Osteocyte (in vitro differentiated cells): ENCODE measurements at regions not wholly inside any gene's neighbourhood (a gene's known extent, or its start where the extent isn't known, plus 50 kb on each side); places are given as distances from the start of the nearest gene placed in this dataset.

ENCODE experiments used
- DNase-seq: peaks from one replicate; pipeline ENCODE4 v3.0.0; 2021; ENCODE audit warnings: mixed read lengths; ENCODE audit not compliant: unreplicated experiment; ENCODE audit errors: extremely low spot score
- H3K27ac Mint-ChIP-seq: one replicate; pipeline ENCODE4 v1.8.0; 2021; ENCODE audit warnings: mild to moderate bottlenecking, mixed read lengths; ENCODE audit not compliant: unreplicated experiment
- H3K27me3 Mint-ChIP-seq: one replicate; pipeline ENCODE4 v1.8.0; 2021; ENCODE audit warnings: mixed read lengths; ENCODE audit not compliant: unreplicated experiment
- H3K36me3 Mint-ChIP-seq: one replicate; pipeline ENCODE4 v1.8.0; 2021; ENCODE audit warnings: mixed read lengths; ENCODE audit not compliant: unreplicated experiment
- H3K4me1 Mint-ChIP-seq: one replicate; pipeline ENCODE4 v1.8.0; 2021; ENCODE audit warnings: mixed read lengths; ENCODE audit not compliant: unreplicated experiment
- H3K4me3 Mint-ChIP-seq: one replicate; pipeline ENCODE4 v1.8.0; 2021; ENCODE audit warnings: mild to moderate bottlenecking, moderate library complexity, mixed read lengths; ENCODE audit not compliant: unreplicated experiment
- H3K9me3 Mint-ChIP-seq: one replicate; pipeline ENCODE4 v1.8.0; 2021; ENCODE audit warnings: mixed read lengths; ENCODE audit not compliant: unreplicated experiment
- TF ChIP-seq, protein P1 (sequence below): fragments of 200-600 bp; sonication (generic); IDR thresholded peaks from 2 replicates; pipeline ENCODE4 v1.5.0; 2021; ENCODE audit warnings: antibody characterized with exemption, mild to moderate bottlenecking, moderate library complexity

DNA sequence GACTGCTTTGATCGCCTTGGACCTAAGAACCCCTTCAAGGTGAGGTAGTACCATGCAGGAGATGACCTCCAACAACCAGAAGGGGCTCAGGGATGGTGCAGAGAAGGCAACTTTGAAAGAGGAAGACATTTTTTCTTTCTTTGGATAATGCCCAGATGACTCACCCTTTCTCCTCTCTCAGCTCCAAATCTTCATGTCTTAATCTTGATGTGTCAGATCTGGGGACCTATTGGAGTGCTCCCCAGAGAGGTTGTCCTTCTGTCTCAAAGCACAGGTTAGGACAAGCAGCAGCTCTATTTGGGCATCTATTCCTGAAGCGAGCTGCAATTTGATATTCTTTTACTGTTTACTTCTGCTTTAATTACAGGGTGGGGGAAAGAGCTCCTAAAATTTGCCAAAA lies 229.9 kb upstream of the MAP3K1 start:
- DNase-seq, result no peak
- H3K27ac Mint-ChIP-seq, result no peak overlapping the region
- H3K4me1 Mint-ChIP-seq, result peaks cover 11% of the 10 kb centered on the region
- H3K36me3 Mint-ChIP-seq, result no peaks in the 10 kb centered on the region
- TF ChIP-seq, protein P1, sequence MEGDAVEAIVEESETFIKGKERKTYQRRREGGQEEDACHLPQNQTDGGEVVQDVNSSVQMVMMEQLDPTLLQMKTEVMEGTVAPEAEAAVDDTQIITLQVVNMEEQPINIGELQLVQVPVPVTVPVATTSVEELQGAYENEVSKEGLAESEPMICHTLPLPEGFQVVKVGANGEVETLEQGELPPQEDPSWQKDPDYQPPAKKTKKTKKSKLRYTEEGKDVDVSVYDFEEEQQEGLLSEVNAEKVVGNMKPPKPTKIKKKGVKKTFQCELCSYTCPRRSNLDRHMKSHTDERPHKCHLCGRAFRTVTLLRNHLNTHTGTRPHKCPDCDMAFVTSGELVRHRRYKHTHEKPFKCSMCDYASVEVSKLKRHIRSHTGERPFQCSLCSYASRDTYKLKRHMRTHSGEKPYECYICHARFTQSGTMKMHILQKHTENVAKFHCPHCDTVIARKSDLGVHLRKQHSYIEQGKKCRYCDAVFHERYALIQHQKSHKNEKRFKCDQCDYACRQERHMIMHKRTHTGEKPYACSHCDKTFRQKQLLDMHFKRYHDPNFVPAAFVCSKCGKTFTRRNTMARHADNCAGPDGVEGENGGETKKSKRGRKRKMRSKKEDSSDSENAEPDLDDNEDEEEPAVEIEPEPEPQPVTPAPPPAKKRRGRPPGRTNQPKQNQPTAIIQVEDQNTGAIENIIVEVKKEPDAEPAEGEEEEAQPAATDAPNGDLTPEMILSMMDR, result no peak
- H3K27me3 Mint-ChIP-seq, result no peaks in the 10 kb centered on the region
- H3K4me3 Mint-ChIP-seq, result no peak overlapping the region
- peaks cover 11% of the 10 kb centered on the region for H3K9me3 Mint-ChIP-seq

DNA sequence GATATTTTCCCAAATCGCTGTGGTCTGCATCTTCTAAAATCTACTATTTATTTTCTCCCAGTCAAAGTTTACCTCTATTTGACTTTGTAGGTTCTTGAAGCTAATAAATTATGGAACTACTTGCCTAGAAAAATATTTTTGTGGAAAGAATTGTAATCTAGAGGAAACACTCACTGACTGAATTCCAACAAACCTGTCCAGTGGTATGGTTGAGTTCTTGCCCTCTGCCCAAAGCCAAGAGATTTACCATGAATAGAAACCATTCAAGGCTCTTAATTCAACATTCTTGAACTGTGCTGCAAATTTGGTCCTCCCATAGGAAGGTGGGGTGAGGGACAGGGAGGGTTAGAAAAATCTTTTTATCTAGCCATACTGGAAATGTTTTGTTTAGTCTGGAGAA lies 233.9 kb upstream of the MAP3K1 start:
- no peak for DNase-seq
- H3K27me3 Mint-ChIP-seq, result no peaks in the 10 kb centered on the region
- peaks cover 11% of the 10 kb centered on the region for H3K9me3 Mint-ChIP-seq

DNA sequence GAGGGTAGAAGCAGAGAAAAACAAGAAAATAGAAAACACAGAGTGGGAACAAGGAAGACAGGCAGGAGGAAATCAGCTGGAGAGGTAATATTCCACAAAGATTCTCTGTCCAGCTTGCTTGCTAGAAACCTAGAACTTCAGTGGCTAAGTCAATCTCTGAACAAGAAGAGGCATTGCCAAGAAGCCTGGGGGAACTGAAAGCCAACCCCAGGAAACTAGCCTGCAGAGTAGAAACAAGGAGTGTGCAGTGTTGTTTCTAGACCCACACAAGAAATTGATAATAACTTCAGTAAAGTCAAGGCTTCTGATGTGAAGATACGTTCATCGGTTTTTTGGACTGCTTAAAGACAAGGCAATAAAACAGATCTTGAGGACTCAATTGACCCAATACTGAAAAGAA lies 234.5 kb upstream of the MAP3K1 start:
- peaks cover 11% of the 10 kb centered on the region for H3K9me3 Mint-ChIP-seq
- no peaks in the 10 kb centered on the region for H3K36me3 Mint-ChIP-seq
- H3K4me1 Mint-ChIP-seq, result peaks cover 4% of the 10 kb centered on the region
- no peaks in the 10 kb centered on the region for H3K27me3 Mint-ChIP-seq
- DNase-seq, result no peak
- no peak overlapping the region for H3K27ac Mint-ChIP-seq
- no peak overlapping the region for H3K4me3 Mint-ChIP-seq
- TF ChIP-seq, protein P1, result no peak

More for the DNA sequence above, 233.9 kb upstream of the MAP3K1 start:
- Mint-ChIP-seq H3K4me1 (peaks cover 7% of the 10 kb centered on the region), H3K36me3 (no peaks in the 10 kb centered on the region), H3K4me3 (no peak overlapping the region), H3K27ac (no peak overlapping the region)
- TF ChIP-seq, protein P1, result no peak

DNA sequence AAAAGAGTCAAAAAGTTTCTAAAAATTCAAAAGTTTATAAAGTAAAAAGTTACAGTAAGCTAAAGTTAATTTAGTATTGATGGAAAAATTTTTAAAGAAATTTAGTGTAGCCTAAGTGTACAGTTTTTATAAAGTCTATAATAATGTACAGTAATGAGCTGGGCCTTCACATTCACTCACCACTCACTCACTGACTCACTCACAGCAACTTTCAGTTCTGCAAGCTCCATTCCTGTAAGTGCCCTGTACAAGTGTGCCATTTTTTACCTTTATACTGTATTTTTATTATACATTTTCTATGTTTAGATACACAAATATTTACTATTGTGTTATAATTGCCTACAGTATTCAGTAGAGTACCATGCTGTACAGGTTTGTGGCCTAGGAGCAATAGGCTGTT lies 239.5 kb upstream of the MAP3K1 start:
- Mint-ChIP-seq H3K4me3 (no peak overlapping the region), H3K36me3 (no peaks in the 10 kb centered on the region), H3K4me1 (no peaks in the 10 kb centered on the region), H3K27ac (no peak overlapping the region), H3K27me3 (no peaks in the 10 kb centered on the region), H3K9me3 (no peaks in the 10 kb centered on the region)
- no peak for DNase-seq
- TF ChIP-seq, protein P1, result no peak

DNA sequence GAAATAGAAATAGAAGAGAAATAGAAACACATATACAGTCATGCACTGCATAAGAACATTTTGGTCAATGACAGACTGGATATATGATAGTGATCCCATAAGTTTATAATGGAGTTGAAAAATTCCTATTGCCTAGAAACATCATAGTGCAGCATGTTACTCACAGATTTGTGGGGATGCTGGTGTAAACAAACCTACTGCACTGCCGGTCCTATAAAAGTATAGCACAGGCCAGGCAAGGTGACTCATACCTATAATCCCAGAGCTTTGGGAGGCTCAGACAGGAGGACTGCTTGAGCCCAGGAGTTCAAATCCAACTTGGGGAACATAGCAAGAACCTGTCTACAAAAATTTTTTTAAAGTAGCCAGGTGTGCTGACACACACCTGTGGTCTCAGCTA lies 240.6 kb upstream of the MAP3K1 start:
- Mint-ChIP-seq H3K27me3 (no peaks in the 10 kb centered on the region), H3K9me3 (no peaks in the 10 kb centered on the region), H3K4me1 (peaks cover 7% of the 10 kb centered on the region), H3K4me3 (no peak overlapping the region), H3K36me3 (no peaks in the 10 kb centered on the region), H3K27ac (no peak overlapping the region)
- no peak for DNase-seq
- TF ChIP-seq, protein P1, result no peak
